ENCODE measurements at regions not wholly inside any gene's neighbourhood (a gene's known extent, or its start where the extent isn't known, plus 50 kb on each side); places are given as distances from the start of the nearest gene placed in this dataset.
"Not testable (repeated sequence)": the region's sequence is repeated elsewhere in the genome, so short reads cannot be mapped to it uniquely, and the experiment has no call there.

GRCh38 chr4:170170861-170171260 is 81.1 kb upstream of the AADAT start:
- DNase-seq (ENCODE audit: low read depth), result no peak

DNA sequence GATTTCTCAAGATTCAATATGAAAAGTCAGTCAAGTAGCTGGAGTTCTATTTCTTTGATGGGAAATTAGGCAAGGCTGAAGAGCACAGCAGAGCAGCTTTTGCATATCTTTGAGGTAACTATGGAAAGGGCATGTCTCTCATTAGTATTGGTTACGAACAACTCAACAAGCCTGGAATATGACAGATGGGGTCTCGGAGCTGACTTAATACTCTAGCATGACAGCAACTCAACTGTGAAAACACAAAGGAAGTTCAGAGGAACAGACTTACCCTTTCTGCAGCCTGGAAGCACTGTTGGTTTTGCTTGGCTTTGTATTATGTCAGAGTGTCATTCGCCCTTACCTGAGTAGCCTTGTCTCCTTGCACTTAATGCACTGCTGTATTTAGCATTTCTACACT is 79.9 kb upstream of the AADAT start:
- DNase-seq (ENCODE audit: low read depth), result no peak

DNA sequence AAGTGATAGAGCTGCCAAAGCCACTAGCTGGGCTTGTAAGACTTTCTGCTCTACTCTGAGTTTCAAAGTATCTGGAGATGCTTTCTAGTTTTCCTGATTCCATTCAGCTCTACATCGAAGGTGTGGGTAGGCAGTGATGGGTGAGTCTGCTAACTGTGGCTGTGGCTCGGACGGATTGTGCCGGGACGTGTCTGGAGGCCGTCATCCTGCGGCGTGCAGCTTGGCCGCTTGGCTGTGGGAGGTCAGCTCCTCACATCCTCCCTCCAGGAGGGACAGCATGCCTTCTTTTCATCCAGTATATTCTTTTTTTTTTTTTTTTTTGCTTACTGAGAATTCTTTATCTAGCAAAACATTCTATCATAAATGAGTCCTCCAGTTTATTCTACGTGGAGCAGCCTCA is 77.9 kb upstream of the AADAT start:
- DNase-seq (ENCODE audit: low read depth), result no peak

GRCh38 chr4:170166193-170166592 is 76.4 kb upstream of the AADAT start:
- not testable (repeated sequence) for DNase-seq (ENCODE audit: low read depth)

- DNase-seq (ENCODE audit: low read depth), result no peak
Measured at GRCh38 chr4:170162416-170162815, 72.7 kb upstream of the AADAT start.

DNA sequence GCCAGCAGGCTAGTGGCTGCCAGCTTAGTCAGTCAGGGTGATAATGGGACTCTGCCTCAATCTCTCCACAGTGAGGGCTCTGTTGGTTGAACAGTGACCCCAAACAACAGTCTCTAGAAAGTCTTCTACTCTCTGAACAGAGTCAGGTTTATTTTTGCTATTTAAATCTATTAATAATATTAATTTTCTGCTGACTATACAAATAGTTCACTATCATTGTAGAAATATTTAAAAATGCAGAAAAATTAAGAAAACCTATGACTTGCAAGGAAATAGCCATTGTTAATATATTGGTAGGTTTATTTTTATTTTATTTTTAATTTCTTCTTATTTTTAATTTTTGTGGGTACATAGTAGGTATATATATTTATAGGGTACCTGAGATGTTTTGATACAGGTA is 67.9 kb upstream of the AADAT start:
- no peak for DNase-seq (ENCODE audit: low read depth)

DNA sequence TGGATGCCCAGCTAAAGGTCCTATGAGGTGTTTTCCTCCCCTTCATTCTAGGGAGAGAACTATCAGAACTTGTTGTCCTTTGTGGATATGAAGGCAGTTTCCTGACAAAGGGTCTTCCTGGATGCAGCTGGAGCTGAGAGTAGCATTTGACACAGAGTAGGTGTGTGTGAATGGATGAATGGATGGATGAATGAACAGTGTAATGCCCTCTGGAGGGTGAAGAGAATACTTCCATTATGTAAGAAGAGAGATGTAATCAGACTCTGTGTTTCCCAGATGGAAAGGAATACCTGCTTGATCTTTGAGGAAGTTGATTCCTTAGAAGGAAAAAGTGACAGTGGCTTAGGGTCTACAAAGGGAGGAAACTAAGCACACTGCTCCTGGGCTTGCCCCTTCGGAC is 55.4 kb upstream of the AADAT start:
- no peak for DNase-seq (ENCODE audit: low read depth)

- DNase-seq (ENCODE audit: low read depth), result no peak
Measured at GRCh38 chr4:170139764-170140163, 50.0 kb upstream of the AADAT start.
